Smooth muscle cell (in vitro differentiated cells): ENCODE measurements at regions not wholly inside any gene's neighbourhood (a gene's known extent, or its start where the extent isn't known, plus 50 kb on each side); places are given as distances from the start of the nearest gene placed in this dataset.

Source experiments
- DNase-seq: peaks from one replicate; lab custom pipeline; 2025; ENCODE audit not compliant: unreplicated experiment; lab: John Stamatoyannopoulos, UW
- H2AFZ ChIP-seq: fragments of 200-600 bp; sonication (generic); 2 replicates; pipeline ENCODE4 v1.6.0; 2016; ENCODE audit warnings: antibody characterized with exemption, low read depth, mild to moderate bottlenecking
- H3F3A ChIP-seq: fragments of 200-600 bp; sonication (generic); 2 replicates; pipeline ENCODE4 v1.6.0; 2017; ENCODE audit warnings: antibody characterized with exemption, low read depth
- H3K27ac ChIP-seq: fragments of 200-600 bp; sonication (generic); 2 replicates; pipeline ENCODE4 v1.5.1; 2016; ENCODE audit warnings: low read depth, mild to moderate bottlenecking
- H3K27me3 ChIP-seq: fragments of 200-600 bp; sonication (generic); 2 replicates; pipeline ENCODE4 v1.6.1; 2016; ENCODE audit warnings: low read depth, mild to moderate bottlenecking
- H3K36me3 ChIP-seq: fragments of 200-600 bp; sonication (generic); 2 replicates; pipeline ENCODE4 v1.5.1; 2016; ENCODE audit warnings: low read depth
- H3K4me1 ChIP-seq: fragments of 200-600 bp; sonication (generic); 2 replicates; pipeline ENCODE4 v1.5.1; 2016; ENCODE audit warnings: low read depth
- H3K4me2 ChIP-seq: fragments of 200-600 bp; sonication (generic); 2 replicates; pipeline ENCODE4 v1.6.0; 2016; ENCODE audit warnings: mild to moderate bottlenecking
- H3K4me3 ChIP-seq: fragments of 200-600 bp; sonication (generic); 2 replicates; pipeline ENCODE4 v1.5.1; 2016; ENCODE audit warnings: mild to moderate bottlenecking
- H3K79me2 ChIP-seq: fragments of 200-600 bp; sonication (generic); 2 replicates; pipeline ENCODE4 v1.6.0; 2016; ENCODE audit warnings: low read depth, mild to moderate bottlenecking
- H3K9ac ChIP-seq: fragments of 200-600 bp; sonication (generic); 2 replicates; pipeline ENCODE4 v1.6.0; 2016; ENCODE audit warnings: low read depth
- H3K9me3 ChIP-seq: fragments of 200-600 bp; sonication (generic); replicated peaks from 2 replicates; pipeline ENCODE4 v1.5.1; 2016; ENCODE audit warnings: low read depth
- H4K20me1 ChIP-seq: fragments of 200-600 bp; sonication (generic); 2 replicates; pipeline ENCODE4 v1.6.0; 2016; ENCODE audit warnings: low read depth
- CTCF ChIP-seq: fragments of 200-600 bp; sonication (generic); IDR thresholded peaks from 2 replicates; pipeline ENCODE4 v1.5.1; 2017; ENCODE audit warnings: borderline replicate concordance, mild to moderate bottlenecking, antibody characterized with exemption; ENCODE audit not compliant: insufficient read depth, poor library complexity, severe bottlenecking
- WGBS: methylation state at CpG from one replicate; pipeline ENCODE4 v1.1.7; 2016; ENCODE audit warnings: low lambda C conversion rate; 5-methylcytosine and 5-hydroxymethylcytosine counted together

DNA sequence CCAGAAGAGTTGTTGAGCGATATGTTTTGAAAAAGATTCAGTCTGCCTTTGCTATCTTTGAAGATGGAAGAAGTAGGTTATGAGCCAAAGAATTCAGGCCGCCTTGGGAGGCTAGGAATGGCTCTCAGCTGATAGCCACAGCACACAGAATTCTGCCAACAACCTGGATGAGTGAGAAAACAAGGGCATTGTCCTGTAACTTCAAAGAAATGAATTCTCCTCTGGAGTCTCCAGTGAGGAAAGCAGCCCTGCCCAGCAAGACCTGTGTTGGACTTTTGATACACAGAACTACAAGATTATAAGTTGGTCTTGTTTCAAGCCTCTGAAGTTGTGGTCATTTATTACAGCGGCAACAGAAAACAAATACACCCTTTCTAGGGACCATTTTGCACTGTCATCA is 509.9 kb upstream of the ZNF608 start:
- Histone ChIP-seq H3K27ac (no peak overlapping the region), H3K4me3 (no peak overlapping the region), H3F3A (no peaks in the 10 kb centered on the region), H4K20me1 (no peaks in the 10 kb centered on the region), H3K9me3 (peaks cover 4% of the 10 kb centered on the region), H3K9ac (no peak overlapping the region), H2AFZ (no peak overlapping the region), H3K79me2 (no peaks in the 10 kb centered on the region), H3K4me1 (peaks cover 6% of the 10 kb centered on the region), H3K27me3 (no peaks in the 10 kb centered on the region), H3K4me2 (no peak overlapping the region), H3K36me3 (no peaks in the 10 kb centered on the region)
- DNase-seq, result no peak
- WGBS, result 95% methylated on average over 3 of the region's 3 CpGs
- TF ChIP-seq CTCF, result no peak

GRCh38 chr5:125257057-125257972 is 510.9 kb upstream of the ZNF608 start:
- H3K4me1 ChIP-seq, result peaks cover 6% of the 10 kb centered on the region
- no peaks in the 10 kb centered on the region for H3K79me2 ChIP-seq
- no peaks in the 10 kb centered on the region for H3K36me3 ChIP-seq
- no peak for DNase-seq
- H3K27ac ChIP-seq, result no peak overlapping the region
- no peak overlapping the region for H3K9ac ChIP-seq
- no peak overlapping the region for H3K4me3 ChIP-seq
- no peak for TF ChIP-seq CTCF
- H3F3A ChIP-seq, result no peaks in the 10 kb centered on the region
- WGBS, result 53% methylated on average over 4 of the region's 4 CpGs
- no peak overlapping the region for H2AFZ ChIP-seq
- no peak overlapping the region for H3K4me2 ChIP-seq
- no peaks in the 10 kb centered on the region for H3K27me3 ChIP-seq
- no peaks in the 10 kb centered on the region for H4K20me1 ChIP-seq
- H3K9me3 ChIP-seq, result peaks cover 4% of the 10 kb centered on the region

- H3K36me3 ChIP-seq, result no peaks in the 10 kb centered on the region
- peaks cover 6% of the 10 kb centered on the region for H3K4me1 ChIP-seq
- no peak overlapping the region for H3K9ac ChIP-seq
- no peak for DNase-seq
- H3K4me2 ChIP-seq, result no peak overlapping the region
- H3K4me3 ChIP-seq, result no peak overlapping the region
- H3F3A ChIP-seq, result no peaks in the 10 kb centered on the region
- H3K9me3 ChIP-seq, result peaks cover 4% of the 10 kb centered on the region
- no peaks in the 10 kb centered on the region for H3K79me2 ChIP-seq
- H3K27me3 ChIP-seq, result no peaks in the 10 kb centered on the region
- no peak overlapping the region for H2AFZ ChIP-seq
- H4K20me1 ChIP-seq, result no peaks in the 10 kb centered on the region
- no peak overlapping the region for H3K27ac ChIP-seq
- no peak for TF ChIP-seq CTCF
Observed at GRCh38 chr5:125257997-125258396, 511.6 kb upstream of the ZNF608 start.

DNA sequence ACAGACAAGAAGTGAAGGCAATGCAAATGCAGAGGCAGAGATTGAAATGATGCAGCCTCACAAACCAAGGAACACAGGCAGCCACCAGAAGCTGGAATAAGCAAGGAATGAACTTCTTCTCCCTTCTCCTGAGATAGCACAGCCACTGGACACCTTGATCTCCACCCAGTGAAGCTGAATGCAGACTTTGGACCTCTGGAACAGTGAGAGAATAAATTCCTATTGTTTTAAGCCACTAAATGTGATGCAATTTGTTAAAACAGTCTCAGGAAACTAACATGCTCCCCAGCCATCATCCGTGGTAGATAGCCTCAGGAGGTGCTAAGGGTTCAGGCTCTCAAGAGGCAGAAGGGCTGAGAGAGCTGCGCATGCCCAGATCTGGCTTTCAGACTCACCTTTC is 512.2 kb upstream of the ZNF608 start:
- no peak for DNase-seq
- Histone ChIP-seq H3K9ac (no peak overlapping the region), H4K20me1 (no peaks in the 10 kb centered on the region), H3K36me3 (no peaks in the 10 kb centered on the region), H3K79me2 (no peaks in the 10 kb centered on the region), H2AFZ (no peak overlapping the region), H3K4me2 (no peak overlapping the region), H3K27me3 (no peaks in the 10 kb centered on the region), H3K4me3 (no peak overlapping the region), H3F3A (no peaks in the 10 kb centered on the region), H3K9me3 (peaks cover 4% of the 10 kb centered on the region), H3K27ac (no peak overlapping the region), H3K4me1 (peaks cover 6% of the 10 kb centered on the region)
- no peak for TF ChIP-seq CTCF
- 63% methylated on average over 2 of the region's 2 CpGs for WGBS
